ENCODE measurements at regions not wholly inside any gene's neighbourhood (a gene's known extent, or its start where the extent isn't known, plus 50 kb on each side); places are given as distances from the start of the nearest gene placed in this dataset.

- TF ChIP-seq CTCF (IDR thresholded peaks at IDR 0.05; ENCODE audit: low read length) (no peak), EZH2 (IDR thresholded peaks at IDR 0.05; ENCODE audit: borderline replicate concordance, low read length) (no peak)
- no peaks in the 10 kb centered on the region for H3K79me2 ChIP-seq (ENCODE audit: insufficient read depth, low read length)
- no peak overlapping the region for H2AFZ ChIP-seq (ENCODE audit: low read length)
- no peaks in the 10 kb centered on the region for H3K27me3 ChIP-seq (ENCODE audit: insufficient read depth, low read length)
- H3K36me3 ChIP-seq (ENCODE audit: insufficient read depth, low read length): no peaks in the 10 kb centered on the region
- H3K4me1 ChIP-seq (ENCODE audit: insufficient read depth, low read length, severe bottlenecking): no peaks in the 10 kb centered on the region
- no peaks in the 10 kb centered on the region for H3K9me3 ChIP-seq (ENCODE audit: low read length)
- no peak overlapping the region for H3K4me3 ChIP-seq (ENCODE audit: low read depth, low read length, poor library complexity, severe bottlenecking)
- no peaks in the 10 kb centered on the region for H3K9me2 ChIP-seq (ENCODE audit: low read depth, low read length)
- no peaks in the 10 kb centered on the region for H4K20me1 ChIP-seq (ENCODE audit: insufficient read depth, low read length)
- no peak overlapping the region for H3K27ac ChIP-seq (ENCODE audit: low read depth, low read length, poor library complexity, severe bottlenecking)
- H3F3A ChIP-seq (ENCODE audit: insufficient read depth, low read length): no peaks in the 10 kb centered on the region
- no peak overlapping the region for H3K9ac ChIP-seq (ENCODE audit: low read length)
- H3K4me2 ChIP-seq (ENCODE audit: low read length): no peak overlapping the region
These were observed 582.7 kb downstream of the SLC6A15 start for GRCh38 chr12:84329938-84330337.

GRCh38 chr12:84315926-84316325 is 596.7 kb downstream of the SLC6A15 start:
- Histone ChIP-seq H3K36me3 (ENCODE audit: insufficient read depth, low read length) (no peaks in the 10 kb centered on the region), H3K27me3 (ENCODE audit: insufficient read depth, low read length) (no peaks in the 10 kb centered on the region), H3K4me1 (ENCODE audit: insufficient read depth, low read length, severe bottlenecking) (no peaks in the 10 kb centered on the region), H3F3A (ENCODE audit: insufficient read depth, low read length) (no peaks in the 10 kb centered on the region), H3K4me2 (ENCODE audit: low read length) (no peak overlapping the region), H2AFZ (ENCODE audit: low read length) (no peak overlapping the region), H3K27ac (ENCODE audit: low read depth, low read length, poor library complexity, severe bottlenecking) (no peak overlapping the region), H3K9me3 (ENCODE audit: low read length) (no peaks in the 10 kb centered on the region), H3K79me2 (ENCODE audit: insufficient read depth, low read length) (no peaks in the 10 kb centered on the region), H4K20me1 (ENCODE audit: insufficient read depth, low read length) (no peaks in the 10 kb centered on the region), H3K9me2 (ENCODE audit: low read depth, low read length) (no peaks in the 10 kb centered on the region), H3K9ac (ENCODE audit: low read length) (no peak overlapping the region), H3K4me3 (ENCODE audit: low read depth, low read length, poor library complexity, severe bottlenecking) (no peak overlapping the region)
- TF ChIP-seq CTCF (IDR thresholded peaks at IDR 0.05; ENCODE audit: low read length) (no peak), EZH2 (IDR thresholded peaks at IDR 0.05; ENCODE audit: borderline replicate concordance, low read length) (no peak)

- no peaks in the 10 kb centered on the region for H3K79me2 ChIP-seq (ENCODE audit: insufficient read depth, low read length)
- H3K27ac ChIP-seq (ENCODE audit: low read depth, low read length, poor library complexity, severe bottlenecking): no peak overlapping the region
- no peaks in the 10 kb centered on the region for H4K20me1 ChIP-seq (ENCODE audit: insufficient read depth, low read length)
- no peaks in the 10 kb centered on the region for H3K27me3 ChIP-seq (ENCODE audit: insufficient read depth, low read length)
- H3F3A ChIP-seq (ENCODE audit: insufficient read depth, low read length): no peaks in the 10 kb centered on the region
- H3K4me1 ChIP-seq (ENCODE audit: insufficient read depth, low read length, severe bottlenecking): no peaks in the 10 kb centered on the region
- no peak overlapping the region for H2AFZ ChIP-seq (ENCODE audit: low read length)
- H3K4me3 ChIP-seq (ENCODE audit: low read depth, low read length, poor library complexity, severe bottlenecking): no peak overlapping the region
- no peak overlapping the region for H3K4me2 ChIP-seq (ENCODE audit: low read length)
- H3K36me3 ChIP-seq (ENCODE audit: insufficient read depth, low read length): no peaks in the 10 kb centered on the region
- H3K9ac ChIP-seq (ENCODE audit: low read length): no peak overlapping the region
- TF ChIP-seq CTCF (IDR thresholded peaks at IDR 0.05; ENCODE audit: low read length): no peak
- no peak for TF ChIP-seq EZH2 (IDR thresholded peaks at IDR 0.05; ENCODE audit: borderline replicate concordance, low read length)
- no peaks in the 10 kb centered on the region for H3K9me2 ChIP-seq (ENCODE audit: low read depth, low read length)
- H3K9me3 ChIP-seq (ENCODE audit: low read length): no peaks in the 10 kb centered on the region
These were observed 599.3 kb downstream of the SLC6A15 start for GRCh38 chr12:84313323-84313675.
